H9 (cell line): ENCODE measurements at regions not wholly inside any gene's neighbourhood (a gene's known extent, or its start where the extent isn't known, plus 50 kb on each side); places are given as distances from the start of the nearest gene placed in this dataset.

Source experiments
- DNase-seq: peaks from one replicate; pipeline ENCODE4 v3.0.0-alpha.2; 2017
- H2AFZ ChIP-seq: one replicate; pipeline ENCODE4 v1.6.1; 2013; ENCODE audit warnings: mild to moderate bottlenecking, low read length, control low read depth, moderate library complexity
- H2AK5ac ChIP-seq: 2 replicates; pipeline ENCODE4 v1.6.1; 2013; ENCODE audit warnings: low read length, control low read depth, mixed read lengths; ENCODE audit not compliant: insufficient read length
- H2BK120ac ChIP-seq: one replicate; pipeline ENCODE4 v1.6.1; 2013; ENCODE audit warnings: low read depth, mild to moderate bottlenecking, low read length, control low read depth, inconsistent platforms; ENCODE audit not compliant: poor library complexity, severe bottlenecking
- H2BK12ac ChIP-seq: 2 replicates; pipeline ENCODE4 v1.6.1; 2013; ENCODE audit warnings: low read length, control low read depth, mixed read lengths, low read depth; ENCODE audit not compliant: insufficient read length
- H2BK15ac ChIP-seq: 2 replicates; pipeline ENCODE4 v1.6.1; 2013; ENCODE audit warnings: low read depth, low read length, control low read depth
- H2BK20ac ChIP-seq: one replicate; pipeline ENCODE4 v1.6.1; 2013; ENCODE audit warnings: low read depth, mild to moderate bottlenecking, low read length, control low read depth, inconsistent platforms; ENCODE audit not compliant: poor library complexity, severe bottlenecking
- H2BK5ac ChIP-seq: 2 replicates; pipeline ENCODE4 v1.6.1; 2013; ENCODE audit warnings: low read length, control low read depth, mixed read lengths; ENCODE audit not compliant: insufficient read length
- H3K14ac ChIP-seq: 2 replicates; pipeline ENCODE4 v1.6.1; 2013; ENCODE audit warnings: low read length, control low read depth; ENCODE audit not compliant: insufficient read depth
- H3K18ac ChIP-seq: 2 replicates; pipeline ENCODE4 v1.6.1; 2013; ENCODE audit warnings: low read depth, mild to moderate bottlenecking, mixed read lengths, low read length, control low read depth; ENCODE audit not compliant: insufficient read length
- H3K23ac ChIP-seq: 2 replicates; pipeline ENCODE4 v1.6.1; 2013; ENCODE audit warnings: low read length, control low read depth, mixed read lengths, low read depth; ENCODE audit not compliant: insufficient read length
- H3K23me2 ChIP-seq: 2 replicates; pipeline ENCODE4 v1.6.1; 2013; ENCODE audit warnings: low read depth, mild to moderate bottlenecking, mixed read lengths, low read length, control low read depth; ENCODE audit not compliant: insufficient read length, poor library complexity, severe bottlenecking
- H3K27ac ChIP-seq: 2 replicates; pipeline ENCODE4 v1.5.1; 2013; ENCODE audit warnings: low read length, control low read depth, mixed read lengths, low read depth; ENCODE audit not compliant: insufficient read length
- H3K27me3 ChIP-seq: 2 replicates; pipeline ENCODE4 v1.6.1; 2013; ENCODE audit warnings: low read length, control low read depth, inconsistent platforms; ENCODE audit not compliant: insufficient read depth
- H3K4ac ChIP-seq: 2 replicates; pipeline ENCODE4 v1.6.1; 2013; ENCODE audit warnings: low read depth, mild to moderate bottlenecking, control low read depth, inconsistent platforms, low read length, moderate library complexity
- H3K4me1 ChIP-seq: 2 replicates; pipeline ENCODE4 v1.6.1; 2013; ENCODE audit warnings: low read length, control low read depth, inconsistent platforms; ENCODE audit not compliant: insufficient read depth
- H3K4me2 ChIP-seq: 2 replicates; pipeline ENCODE4 v1.6.1; 2013; ENCODE audit warnings: low read length, control low read depth, mixed read lengths; ENCODE audit not compliant: insufficient read length, insufficient read depth
- H3K56ac ChIP-seq: 2 replicates; pipeline ENCODE4 v1.6.1; 2013; ENCODE audit warnings: low read depth, mild to moderate bottlenecking, mixed read lengths, low read length, control low read depth; ENCODE audit not compliant: insufficient read length
- H3K79me1 ChIP-seq: 2 replicates; pipeline ENCODE4 v1.6.1; 2013; ENCODE audit warnings: low read depth, mild to moderate bottlenecking, moderate library complexity, low read length, control low read depth, inconsistent platforms; ENCODE audit not compliant: insufficient read depth, poor library complexity, severe bottlenecking
- H3K79me2 ChIP-seq: 2 replicates; pipeline ENCODE4 v1.6.1; 2013; ENCODE audit warnings: low read length, control low read depth, inconsistent platforms; ENCODE audit not compliant: insufficient read depth
- H3K9ac ChIP-seq: 2 replicates; pipeline ENCODE4 v1.6.1; 2013; ENCODE audit warnings: low read length, control low read depth, mixed read lengths; ENCODE audit not compliant: insufficient read length; ENCODE audit errors: extremely low read depth
- H3K9me3 ChIP-seq: one replicate; pipeline ENCODE4 v1.6.1; 2013; ENCODE audit warnings: low read depth, low read length, inconsistent platforms; ENCODE audit not compliant: control insufficient read depth
- H3T11ph ChIP-seq: one replicate; pipeline ENCODE4 v1.6.1; 2013; ENCODE audit warnings: mild to moderate bottlenecking, low read length, control low read depth, inconsistent platforms
- H4K20me1 ChIP-seq: one replicate; pipeline ENCODE4 v1.6.1; 2013; ENCODE audit not compliant: control insufficient read depth, insufficient read length, insufficient read depth
- H4K5ac ChIP-seq: 2 replicates; pipeline ENCODE4 v1.6.1; 2013; ENCODE audit warnings: low read depth, mild to moderate bottlenecking, mixed read lengths, low read length, control low read depth; ENCODE audit not compliant: insufficient read length
- H4K8ac ChIP-seq: replicated peaks from 2 replicates; pipeline ENCODE4 v1.6.1; 2013; ENCODE audit warnings: low read length, control low read depth, mixed read lengths, low read depth; ENCODE audit not compliant: insufficient read length
- H4K91ac ChIP-seq: 2 replicates; pipeline ENCODE4 v1.6.1; 2013; ENCODE audit warnings: low read depth, mild to moderate bottlenecking, moderate library complexity, mixed read lengths, low read length, control low read depth; ENCODE audit not compliant: insufficient read length
- H3K27ac Mint-ChIP-seq, 3 experiments: 2 replicates in 2 of 3; 3 replicates in 1 of 3; pipeline ENCODE4 v1.8.0; 2020 to 2021; ENCODE audit warnings: mixed read lengths in 3 of 3, mild to moderate bottlenecking in 1 of 3, moderate library complexity in 1 of 3
- H3K27me3 Mint-ChIP-seq: 2 replicates; pipeline ENCODE4 v1.8.0; 2021; ENCODE audit warnings: low read depth, mild to moderate bottlenecking, moderate library complexity, mixed read lengths
- H3K36me3 Mint-ChIP-seq, 3 experiments: 2 replicates in 2 of 3; 3 replicates in 1 of 3; pipeline ENCODE4 v1.8.0; 2020 to 2021; ENCODE audit warnings: low read depth in 3 of 3, mixed read lengths in 3 of 3; ENCODE audit not compliant: insufficient read depth in 1 of 3
- H3K4me1 Mint-ChIP-seq, 2 experiments: 2 replicates each; pipeline ENCODE4 v1.8.0; 2020; ENCODE audit warnings: mixed read lengths in 2 of 2
- H3K4me3 Mint-ChIP-seq, 2 experiments: 2 replicates in 1 of 2; 3 replicates in 1 of 2; pipeline ENCODE4 v1.8.0; 2020 to 2021; ENCODE audit warnings: mild to moderate bottlenecking in 2 of 2, mixed read lengths in 2 of 2, moderate library complexity in 1 of 2
- H3K9me3 Mint-ChIP-seq, 2 experiments: 2 replicates in 1 of 2; 3 replicates in 1 of 2; pipeline ENCODE4 v1.8.0; 2020; ENCODE audit warnings: mild to moderate bottlenecking in 2 of 2, mixed read lengths in 2 of 2, moderate library complexity in 1 of 2
- CTCF ChIP-seq: fragments of 200-600 bp; sonication (generic); conservative IDR thresholded peaks from 3 replicates; pipeline ENCODE4 v1.8.0; 2021; ENCODE audit warnings: antibody characterized with exemption, mild to moderate bottlenecking

- Mint-ChIP-seq H3K27me3 (no peaks in the 10 kb centered on the region), H3K27ac (no peak overlapping the region), H3K36me3 (peaks cover 6 to 26% (median 12%) of the 10 kb centered on the region in 3 experiments), H3K4me1 (no peaks in the 10 kb centered on the region), H3K4me3 (no peak overlapping the region), H3K9me3 (peaks cover 14 to 21% of the 10 kb centered on the region in 2 experiments)
- Histone ChIP-seq H3K56ac (no peak overlapping the region), H3K79me1 (no peaks in the 10 kb centered on the region), H2BK120ac (no peak overlapping the region), H3K27ac (no peak overlapping the region), H3K4ac (no peak overlapping the region), H4K20me1 (no peaks in the 10 kb centered on the region), H3K23ac (no peak overlapping the region), H4K91ac (no peak overlapping the region), H4K5ac (no peak overlapping the region), H3K23me2 (no peaks in the 10 kb centered on the region), H3K9me3 (peaks cover 12% of the 10 kb centered on the region), H2BK12ac (no peak overlapping the region), H3K27me3 (no peaks in the 10 kb centered on the region), H4K8ac (no peak overlapping the region), H3K4me1 (no peaks in the 10 kb centered on the region), H3K14ac (no peak overlapping the region), H2BK20ac (no peak overlapping the region), H3K18ac (no peak overlapping the region), H2AFZ (no peak overlapping the region), H2BK15ac (no peak overlapping the region), H2AK5ac (no peak overlapping the region), H3T11ph (no peak overlapping the region), H3K79me2 (no peaks in the 10 kb centered on the region), H2BK5ac (no peak overlapping the region), H3K9ac (no peak overlapping the region), H3K4me2 (no peak overlapping the region)
- DNase-seq = no peak
- TF ChIP-seq CTCF = no peak
Measured at GRCh38 chr6:80445751-80446150, 339.3 kb downstream of the BCKDHB start.
